GM03348 (cell line): ENCODE measurements at regions not wholly inside any gene's neighbourhood (a gene's known extent, or its start where the extent isn't known, plus 50 kb on each side); places are given as distances from the start of the nearest gene placed in this dataset.

Source experiments
- DNase-seq: peaks from one replicate; pipeline ENCODE4 v3.0.0; 2012; ENCODE audit warnings: low spot score

DNA sequence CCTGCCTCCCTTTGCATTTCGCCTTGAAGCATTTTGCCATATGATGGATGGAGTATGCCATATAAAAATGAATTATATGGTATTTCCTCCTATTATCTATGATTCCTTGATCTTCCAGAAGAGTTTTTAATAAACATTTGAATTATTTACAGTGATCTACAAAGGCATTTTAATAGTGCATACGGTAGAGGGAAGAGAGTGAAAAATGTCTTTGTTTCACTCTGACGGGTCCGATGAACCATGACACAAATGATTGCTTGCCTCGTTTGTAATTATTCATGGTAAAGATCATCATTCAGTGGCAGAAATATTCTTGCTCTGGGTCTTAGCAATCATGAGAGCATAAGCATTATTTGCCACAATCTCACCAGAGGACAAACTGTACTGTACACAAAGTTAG lies 1010.9 kb downstream of the NTRK3 start:
- no peak for DNase-seq

DNA sequence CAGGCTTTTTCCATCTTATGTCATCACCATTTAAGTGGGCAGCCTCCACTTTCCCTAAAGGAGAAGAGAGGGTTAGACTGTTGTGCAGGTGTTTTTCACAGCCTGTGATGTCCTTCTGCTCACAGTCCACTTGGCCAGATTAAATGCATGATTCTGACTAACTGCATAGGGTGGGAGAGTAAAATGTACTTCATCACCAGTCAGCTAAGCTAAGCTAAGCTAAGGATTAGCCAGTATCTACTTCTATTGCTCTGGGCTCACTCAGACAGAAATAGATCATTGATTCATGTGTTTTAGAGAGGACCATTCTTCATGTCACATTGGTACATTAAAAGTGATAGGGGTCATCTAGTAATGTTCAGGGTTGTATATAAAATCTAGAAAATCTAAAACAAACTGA lies 1013.1 kb downstream of the NTRK3 start:
- DNase-seq, result no peak

DNA sequence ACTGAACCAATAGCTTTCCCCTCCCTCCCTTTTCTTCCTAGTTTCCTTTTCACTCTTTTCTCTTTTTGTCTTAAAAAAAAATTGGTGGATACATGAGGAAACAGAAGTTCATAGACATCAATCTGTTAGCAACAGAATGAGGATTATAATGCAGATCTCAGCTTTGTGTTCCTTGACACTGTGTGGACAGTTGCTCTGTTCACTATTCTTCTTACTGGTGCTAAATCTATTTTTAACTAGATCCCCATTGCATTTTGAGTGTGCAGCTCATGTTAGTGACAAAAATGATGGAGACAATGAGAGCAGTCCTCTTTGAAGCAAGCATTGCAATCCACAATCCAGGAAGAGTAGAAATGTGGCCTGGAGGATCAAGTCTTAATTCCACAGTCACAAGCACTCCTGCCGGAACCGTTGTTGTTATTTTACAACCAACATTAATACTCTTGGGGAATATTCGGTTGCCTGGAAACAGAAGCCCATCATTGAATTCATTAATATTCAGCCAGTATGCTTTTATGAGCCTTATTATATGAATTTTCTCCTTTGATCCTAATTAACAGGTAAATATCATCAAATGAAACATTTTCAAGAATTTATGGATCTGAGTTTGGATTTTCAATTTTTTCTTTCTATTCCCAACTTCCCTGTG lies 1016.8 kb downstream of the NTRK3 start:
- no peak for DNase-seq

DNA sequence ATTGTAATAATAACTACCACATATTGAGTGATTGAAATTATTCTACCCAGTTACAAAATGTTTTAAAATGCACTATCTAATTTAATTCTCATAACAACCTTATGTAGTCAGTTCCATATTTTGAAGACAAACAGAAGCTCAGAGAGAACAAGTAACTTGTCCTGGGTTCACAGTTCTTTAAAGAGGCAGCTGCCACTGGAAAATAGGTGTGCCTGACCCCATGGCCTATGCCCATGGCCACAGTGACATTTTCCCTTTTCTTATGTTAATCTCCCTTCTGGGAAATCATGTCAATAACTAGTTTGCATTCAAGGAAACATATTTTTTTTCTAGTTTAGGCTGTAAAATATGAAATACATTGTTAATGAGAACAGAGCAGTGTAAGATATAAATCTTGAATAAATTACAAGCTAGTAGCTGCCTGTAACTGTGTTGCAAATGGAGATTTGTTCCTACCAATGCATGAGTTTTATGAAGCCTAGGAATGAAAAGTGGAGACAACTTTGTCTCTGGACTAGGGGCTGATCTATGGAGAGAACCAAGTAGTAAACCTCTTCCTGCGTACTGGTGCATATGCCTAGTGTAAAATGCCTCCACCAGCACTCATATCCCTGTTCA lies 1018.0 kb downstream of the NTRK3 start:
- no peak for DNase-seq

DNA sequence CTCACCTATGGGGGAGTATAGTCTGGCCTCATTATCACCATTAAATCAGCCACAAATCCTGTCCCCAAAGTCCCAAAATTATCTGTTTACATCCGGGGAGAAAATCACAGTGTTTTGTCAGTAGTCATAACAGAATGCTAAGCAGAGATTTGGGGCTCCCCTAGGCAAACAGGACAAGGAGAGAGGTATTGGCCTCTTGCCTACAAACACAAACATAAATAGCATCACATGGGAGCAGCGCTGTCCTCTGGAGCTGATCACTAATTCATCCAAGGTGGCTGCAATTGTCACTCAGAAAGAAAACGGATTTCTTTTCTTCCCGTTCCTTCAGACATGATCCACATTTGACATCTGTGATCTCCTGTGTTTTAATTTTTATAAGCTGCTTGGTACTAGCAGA lies 1028.1 kb downstream of the NTRK3 start:
- no peak for DNase-seq

DNA sequence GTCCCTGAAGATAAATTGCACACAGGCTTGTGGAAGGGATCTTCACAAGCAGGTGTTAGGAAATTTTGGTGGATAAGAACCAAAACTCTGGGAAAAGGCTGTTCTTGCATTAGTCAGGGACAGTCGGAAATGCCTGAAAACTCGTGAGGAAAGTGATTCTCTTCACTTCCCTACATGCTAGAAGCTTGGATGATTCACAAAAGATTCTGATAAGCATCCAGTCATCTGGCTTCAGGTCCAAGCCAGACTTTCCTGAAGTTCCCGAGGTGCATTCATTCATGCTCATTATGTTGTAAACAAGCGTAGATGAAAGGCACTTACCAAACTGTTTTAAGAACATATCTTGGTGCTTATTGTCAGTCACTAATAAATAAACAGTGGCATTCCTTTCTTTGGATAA lies 1028.7 kb downstream of the NTRK3 start:
- DNase-seq, result peak; percentile 8

DNA sequence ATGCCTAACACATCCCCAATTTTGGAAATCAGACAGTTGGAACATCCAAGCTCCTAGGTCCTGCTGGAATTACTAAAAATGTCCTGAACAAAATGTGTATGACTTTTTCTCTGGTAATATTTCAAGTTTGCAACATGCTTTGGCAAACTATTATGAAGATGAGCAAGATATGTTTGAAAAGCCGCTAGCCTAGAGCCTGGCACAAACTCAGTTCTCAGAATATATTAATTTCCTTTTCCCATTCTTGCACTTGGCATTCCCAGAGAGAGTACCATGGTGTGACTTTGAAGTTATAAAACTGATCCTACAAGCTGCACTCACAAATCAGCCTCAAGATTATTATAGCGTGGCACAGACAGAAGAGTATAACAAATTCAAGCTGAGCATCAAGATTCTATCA lies 1031.1 kb downstream of the NTRK3 start:
- DNase-seq, result no peak

DNA sequence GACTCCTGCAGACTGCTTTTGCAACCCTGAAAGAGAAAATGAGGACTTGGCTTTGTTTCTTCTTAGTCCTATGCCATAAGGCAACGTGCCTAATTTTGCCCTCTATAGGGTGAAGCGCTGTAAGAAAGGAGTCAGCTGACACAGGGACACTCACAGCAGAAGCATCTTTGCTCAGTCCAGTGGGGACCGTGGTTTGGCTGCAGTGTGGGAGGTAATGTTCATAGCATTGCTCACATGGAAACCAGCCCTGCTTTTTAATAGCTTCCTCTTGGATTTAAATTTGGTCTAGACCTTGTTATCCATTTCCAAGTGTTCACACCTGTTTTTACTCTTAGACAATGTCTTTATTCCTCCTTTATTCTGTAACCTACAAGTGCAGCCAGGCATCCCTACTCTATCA lies 1032.1 kb downstream of the NTRK3 start:
- DNase-seq, result peak; percentile 33

DNA sequence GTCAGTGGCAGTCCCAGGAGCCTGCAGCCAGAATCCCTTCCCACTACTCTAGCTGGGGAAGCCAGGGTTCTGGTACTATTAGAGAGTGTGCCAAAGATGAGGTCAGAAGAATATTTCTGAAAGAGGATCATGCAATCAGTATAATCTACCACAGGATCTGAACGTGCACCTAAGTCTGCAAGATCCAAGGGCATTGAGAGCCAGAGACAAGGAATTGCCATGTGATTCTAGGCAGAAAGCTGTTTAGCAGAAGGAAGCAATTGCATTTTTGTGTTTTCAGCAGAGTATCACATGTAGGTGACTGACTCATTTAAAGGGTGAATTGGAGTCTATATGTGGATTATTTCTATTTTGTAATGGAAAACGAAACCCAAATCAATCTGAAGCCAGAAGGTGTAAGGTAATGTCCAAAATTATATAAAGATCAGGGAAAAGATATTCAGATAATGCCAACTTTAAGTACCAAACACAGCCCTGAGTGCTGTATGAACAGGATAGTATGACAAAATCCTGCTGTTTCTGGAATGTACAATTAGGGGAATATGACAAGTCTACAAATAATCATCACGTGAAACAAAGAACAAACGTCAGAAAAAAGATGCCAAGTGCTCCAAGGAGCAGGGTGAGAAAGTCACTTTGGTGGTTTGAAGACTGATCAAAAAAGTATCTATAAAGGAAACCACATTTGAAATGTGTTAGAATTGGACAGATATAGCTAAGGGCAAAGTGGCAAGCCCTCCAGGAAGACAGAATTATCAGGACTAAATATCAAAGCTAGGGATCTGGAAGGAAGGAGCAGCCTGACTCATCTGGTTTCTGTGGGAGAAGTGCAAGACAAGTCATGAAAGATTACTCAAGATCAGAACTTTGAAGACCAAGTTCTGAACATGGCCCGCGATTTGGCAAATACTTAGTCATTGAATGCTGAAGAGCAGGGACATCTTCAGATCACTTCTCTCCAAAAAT lies 1036.6 kb downstream of the NTRK3 start:
- peak; percentile 24 for DNase-seq

DNA sequence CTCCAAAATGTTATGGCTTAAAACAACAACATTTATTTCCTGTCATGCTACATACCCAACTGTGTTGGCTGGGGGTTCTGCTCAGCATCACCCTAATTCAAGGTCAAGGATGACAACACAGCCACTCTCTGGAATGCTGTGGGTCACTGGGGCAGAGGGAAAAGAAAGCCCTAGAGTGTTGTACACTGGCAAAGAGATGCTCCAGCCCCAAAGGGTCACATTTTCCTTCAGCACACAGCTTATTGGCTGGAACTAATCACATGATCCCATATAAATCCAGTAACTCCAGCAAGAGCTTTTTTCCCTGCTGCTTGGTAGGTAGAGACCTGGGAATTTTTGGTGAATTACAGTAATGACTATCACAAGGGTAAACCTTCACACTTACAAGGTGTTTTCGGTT lies 1041.4 kb downstream of the NTRK3 start:
- DNase-seq, result no peak

DNA sequence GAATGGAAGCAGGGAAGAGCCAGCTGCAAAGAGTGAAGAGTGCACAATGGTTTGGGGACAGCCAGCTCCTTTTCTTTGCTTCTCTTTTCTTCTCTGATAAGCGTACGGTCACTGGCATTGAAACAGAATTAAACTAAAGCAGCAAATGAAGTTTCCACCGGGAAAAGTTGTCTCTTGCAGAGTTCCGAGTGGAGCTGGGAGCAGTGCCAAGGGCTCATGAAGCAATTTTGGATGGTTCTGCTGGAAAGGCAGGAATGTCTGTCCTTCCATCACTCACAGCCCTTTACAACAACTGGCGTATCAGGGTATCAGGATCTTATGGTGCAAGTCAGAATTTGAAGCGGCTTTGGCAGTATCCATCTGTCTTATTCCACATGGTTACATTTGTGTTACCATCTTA lies 1042.9 kb downstream of the NTRK3 start:
- no peak for DNase-seq

DNA sequence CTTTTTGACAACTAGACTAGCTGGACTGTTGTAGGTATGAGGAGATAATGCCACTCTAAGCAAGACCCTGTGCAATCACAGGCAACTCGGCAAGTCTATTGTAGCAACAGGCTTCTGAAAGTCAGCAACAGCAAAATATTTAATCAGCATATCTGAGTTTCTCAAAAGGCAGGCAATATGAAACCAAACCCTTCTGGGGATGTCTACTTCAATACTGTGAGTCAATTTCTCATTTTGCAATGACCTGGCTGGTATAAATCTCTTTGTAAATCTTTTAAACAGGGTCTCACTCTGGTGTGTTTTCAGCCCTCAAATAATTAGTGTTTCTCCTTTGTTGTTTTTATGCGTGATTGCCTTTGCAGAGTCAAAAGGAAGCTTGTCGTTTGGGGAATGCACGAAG lies 1044.5 kb downstream of the NTRK3 start:
- DNase-seq, result no peak

DNA sequence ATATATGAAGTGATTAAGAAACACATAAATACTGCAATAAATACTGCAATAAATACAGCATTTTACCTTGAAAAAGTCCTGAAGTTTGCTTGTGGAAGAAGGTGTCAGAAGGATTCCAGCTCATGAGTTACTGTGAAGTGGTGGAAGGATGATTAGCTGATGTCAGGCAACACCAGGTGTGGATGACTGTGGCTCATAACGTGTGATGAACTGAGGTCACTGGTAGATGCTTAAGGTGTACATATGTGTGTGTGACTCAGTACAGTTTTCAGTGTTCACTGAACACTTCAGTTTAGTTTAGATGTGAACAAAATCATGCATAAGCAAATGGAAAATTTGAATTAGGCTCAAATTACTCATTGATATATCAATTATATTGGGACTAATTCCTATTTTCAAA lies 1045.0 kb downstream of the NTRK3 start:
- DNase-seq, result no peak

DNA sequence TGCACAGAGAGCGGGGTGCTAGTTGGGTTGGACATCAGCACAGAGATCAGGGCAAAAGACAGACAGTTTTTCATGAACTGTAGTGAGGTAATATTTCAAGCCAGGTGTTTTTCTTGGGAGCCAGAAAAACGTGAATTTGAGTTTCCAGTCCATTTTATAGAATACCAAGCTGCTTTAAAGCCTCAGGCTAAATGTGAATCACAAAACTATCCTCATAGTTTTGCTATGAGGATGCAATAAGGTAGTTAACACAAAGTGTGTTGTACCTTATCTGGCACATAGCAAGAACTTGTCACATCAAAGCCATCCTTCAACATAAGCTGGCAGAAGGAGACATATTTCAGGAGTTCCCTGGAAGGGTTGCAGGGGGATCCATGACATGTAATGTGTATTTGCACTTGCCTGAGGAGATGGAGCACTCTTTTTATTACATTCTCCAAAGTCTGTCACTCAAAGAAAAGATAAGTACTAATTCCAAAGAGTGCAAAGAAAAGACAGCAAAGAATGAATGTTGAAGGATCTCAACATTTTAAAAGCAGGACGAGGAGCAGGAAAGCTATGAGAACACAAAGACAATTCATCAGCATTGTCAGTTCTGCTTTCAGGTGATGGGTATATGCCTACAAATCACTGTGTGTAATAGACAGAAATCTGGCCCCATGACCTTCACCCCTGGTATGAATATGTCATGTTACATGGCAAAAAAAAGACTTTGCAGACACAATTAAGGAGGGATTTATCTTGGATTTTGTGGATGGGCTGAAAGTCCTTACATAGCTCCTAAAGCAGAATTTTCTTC lies 1046.4 kb downstream of the NTRK3 start:
- DNase-seq, result no peak

DNA sequence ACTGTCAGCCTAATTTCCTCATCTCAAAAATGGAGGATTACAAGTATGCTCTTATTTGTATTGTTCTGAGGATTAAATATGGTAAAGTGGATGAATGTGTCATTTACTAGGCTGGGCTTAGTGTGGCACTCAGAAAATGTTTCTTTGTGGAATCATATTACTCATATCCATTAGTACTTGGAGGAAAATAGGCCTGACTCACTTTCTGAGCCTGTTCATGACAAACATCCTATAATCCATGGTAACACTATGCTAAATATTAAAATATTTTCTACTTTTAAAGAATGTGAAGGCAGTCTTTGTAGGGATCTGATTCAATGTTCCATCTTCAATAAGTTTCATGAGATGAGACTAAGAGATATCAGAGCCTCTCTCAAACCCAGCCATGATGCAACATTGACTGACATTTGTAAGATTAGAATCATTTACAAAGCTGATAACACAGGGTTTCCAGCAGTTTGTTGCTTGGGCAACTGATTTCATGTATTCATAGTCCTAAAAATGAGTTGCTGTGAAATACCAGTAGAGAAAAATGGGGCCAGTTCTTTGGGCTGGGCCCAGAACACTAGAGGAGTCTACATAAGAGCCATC lies 1048.5 kb downstream of the NTRK3 start:
- peak; percentile 33 for DNase-seq

DNA sequence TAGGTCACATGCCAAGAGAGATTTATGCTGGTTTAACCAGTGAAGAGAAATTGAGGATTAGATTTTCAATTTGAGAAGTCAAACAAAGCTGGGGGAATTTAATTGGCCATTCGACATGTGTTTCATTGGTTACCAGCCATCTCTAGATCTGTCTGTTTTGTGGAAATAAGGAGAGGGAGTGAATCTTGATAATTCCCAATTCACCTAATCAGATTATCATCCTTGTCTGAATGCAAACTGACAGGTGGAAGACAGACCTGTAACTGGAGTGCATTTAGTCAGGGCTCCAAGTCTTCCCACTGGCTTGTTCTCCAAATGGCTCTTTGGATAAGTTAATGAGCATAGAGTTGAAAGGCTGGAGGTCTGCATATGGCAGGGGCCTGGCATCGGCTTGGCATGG lies 1049.3 kb downstream of the NTRK3 start:
- no peak for DNase-seq

DNA sequence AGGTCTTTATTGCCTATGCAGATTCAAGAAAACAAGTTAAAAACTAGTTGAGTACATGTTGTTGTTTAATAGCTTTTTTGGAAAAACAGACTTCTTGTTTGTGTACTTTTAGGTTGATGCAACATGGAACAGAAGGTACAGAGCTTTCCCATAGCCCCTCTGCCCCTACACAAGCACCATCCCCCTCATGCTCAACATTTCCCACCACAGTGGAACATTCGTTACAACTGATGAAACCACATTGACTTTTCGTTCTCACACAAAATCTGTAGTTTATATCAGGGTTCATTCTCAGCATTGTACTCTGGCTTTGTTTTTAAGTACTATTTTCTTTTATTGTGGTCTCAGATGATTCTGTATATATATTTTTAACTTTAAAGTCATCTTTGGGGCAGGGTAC lies 1054.6 kb downstream of the NTRK3 start:
- no peak for DNase-seq

DNA sequence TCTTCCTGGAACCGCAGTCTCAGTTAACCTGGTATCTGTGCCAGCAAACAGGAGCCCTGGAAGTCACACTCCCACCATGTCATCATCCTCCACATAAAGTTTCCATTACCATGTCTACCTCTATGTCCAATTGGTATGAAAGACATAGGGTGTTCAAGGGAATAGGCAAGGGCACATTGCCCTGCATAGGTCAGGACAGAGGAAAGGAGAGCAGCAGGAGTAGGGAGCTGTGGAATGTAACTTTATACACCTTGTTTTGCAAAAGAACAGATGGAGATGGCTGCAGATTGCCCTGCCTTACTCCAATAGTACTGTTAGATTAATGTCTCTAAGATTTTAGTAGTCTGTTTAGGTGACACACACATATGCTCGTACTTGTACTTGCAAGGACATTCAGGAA lies 1056.4 kb downstream of the NTRK3 start:
- DNase-seq, result no peak

DNA sequence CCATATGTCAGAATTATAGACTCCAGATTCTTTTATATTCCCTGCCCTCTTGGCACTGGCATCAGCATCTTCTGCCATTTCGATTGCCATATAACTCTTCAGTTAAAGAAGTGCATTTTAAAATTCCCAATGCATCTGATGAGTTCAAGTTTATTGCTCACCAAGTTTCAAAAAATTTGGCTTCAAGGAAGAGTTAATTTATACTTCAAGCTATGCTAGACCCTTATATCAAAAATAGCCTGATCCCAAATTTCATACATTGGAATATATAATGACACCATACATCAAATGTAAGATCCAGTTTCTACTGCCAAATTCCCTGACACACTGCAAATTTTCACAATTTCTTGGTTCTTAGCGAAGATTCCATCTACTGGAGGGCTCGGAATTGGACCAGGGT lies 1058.6 kb downstream of the NTRK3 start:
- DNase-seq, result no peak

DNA sequence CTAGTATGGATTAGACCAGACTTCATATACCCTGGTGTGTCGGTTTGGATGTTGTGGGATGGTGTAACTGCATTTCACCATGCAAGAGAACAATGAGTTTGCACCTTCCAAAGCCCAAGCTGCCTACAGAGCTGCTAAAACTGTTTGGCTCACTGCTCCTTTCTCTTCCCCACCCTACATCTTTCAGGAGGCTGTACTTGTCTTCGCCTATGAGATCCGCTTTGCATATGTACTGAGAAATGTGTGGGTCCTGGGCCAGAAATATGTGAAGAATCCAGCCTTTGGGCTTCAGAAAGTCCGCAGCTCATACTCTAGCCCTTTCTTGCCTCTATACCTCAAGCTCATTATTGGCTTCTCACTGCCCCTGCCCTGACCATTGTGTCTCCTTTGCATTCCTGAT lies 1060.0 kb downstream of the NTRK3 start:
- no peak for DNase-seq

DNA sequence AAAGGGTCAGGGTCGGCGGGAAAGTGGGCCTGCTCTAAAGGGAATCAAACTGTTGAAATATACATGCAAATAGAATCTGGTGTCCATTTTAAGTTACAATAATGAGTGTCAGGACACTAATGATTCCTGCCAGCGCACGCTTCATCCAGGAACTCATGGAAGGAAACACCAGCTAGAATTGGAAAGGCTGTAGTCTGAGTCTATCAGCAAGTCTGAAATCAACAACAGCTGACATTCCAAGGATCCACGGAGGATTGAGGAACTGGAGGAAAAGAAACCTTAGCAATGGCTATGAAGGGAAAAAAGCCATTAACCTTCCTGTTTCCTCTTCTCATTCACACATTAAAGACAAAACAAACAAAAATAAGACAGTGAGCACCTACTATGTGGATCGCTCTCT lies 1063.1 kb downstream of the NTRK3 start:
- no peak for DNase-seq

DNA sequence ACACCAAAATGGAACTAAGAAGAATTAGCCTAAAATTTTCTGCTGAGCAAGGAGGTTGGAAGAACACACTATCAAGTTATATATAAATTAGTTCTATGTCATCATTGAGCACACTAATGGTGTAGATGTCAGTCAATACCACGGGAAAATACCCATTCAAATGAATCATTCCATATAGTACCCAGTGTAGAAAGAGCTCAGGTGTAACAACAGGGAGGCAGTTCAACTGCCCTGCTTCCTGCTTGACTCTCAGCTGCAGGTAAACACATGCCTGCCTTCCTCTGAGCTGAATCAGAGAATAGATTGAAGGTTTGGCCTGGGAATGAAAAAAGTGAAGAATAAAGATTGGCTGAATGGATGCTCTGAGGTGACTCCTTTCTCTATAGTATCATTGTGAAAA lies 1088.0 kb downstream of the AGBL1 start:
- DNase-seq, result no peak
